ENCODE measurements at regions not wholly inside any gene's neighbourhood (a gene's known extent, or its start where the extent isn't known, plus 50 kb on each side); places are given as distances from the start of the nearest gene placed in this dataset.

GRCh38 chr5:3414371-3414770 is 181.3 kb upstream of the IRX1 start:
- Histone ChIP-seq H3K9me3 (peaks cover 5% of the 10 kb centered on the region), H3K36me3 (no peaks in the 10 kb centered on the region), H3K27me3 (no peaks in the 10 kb centered on the region), H3K4me3 (no peak overlapping the region), H3K27ac (no peak overlapping the region), H3K4me1 (no peaks in the 10 kb centered on the region)
- no peak for DNase-seq
- TF ChIP-seq, protein P1, sequence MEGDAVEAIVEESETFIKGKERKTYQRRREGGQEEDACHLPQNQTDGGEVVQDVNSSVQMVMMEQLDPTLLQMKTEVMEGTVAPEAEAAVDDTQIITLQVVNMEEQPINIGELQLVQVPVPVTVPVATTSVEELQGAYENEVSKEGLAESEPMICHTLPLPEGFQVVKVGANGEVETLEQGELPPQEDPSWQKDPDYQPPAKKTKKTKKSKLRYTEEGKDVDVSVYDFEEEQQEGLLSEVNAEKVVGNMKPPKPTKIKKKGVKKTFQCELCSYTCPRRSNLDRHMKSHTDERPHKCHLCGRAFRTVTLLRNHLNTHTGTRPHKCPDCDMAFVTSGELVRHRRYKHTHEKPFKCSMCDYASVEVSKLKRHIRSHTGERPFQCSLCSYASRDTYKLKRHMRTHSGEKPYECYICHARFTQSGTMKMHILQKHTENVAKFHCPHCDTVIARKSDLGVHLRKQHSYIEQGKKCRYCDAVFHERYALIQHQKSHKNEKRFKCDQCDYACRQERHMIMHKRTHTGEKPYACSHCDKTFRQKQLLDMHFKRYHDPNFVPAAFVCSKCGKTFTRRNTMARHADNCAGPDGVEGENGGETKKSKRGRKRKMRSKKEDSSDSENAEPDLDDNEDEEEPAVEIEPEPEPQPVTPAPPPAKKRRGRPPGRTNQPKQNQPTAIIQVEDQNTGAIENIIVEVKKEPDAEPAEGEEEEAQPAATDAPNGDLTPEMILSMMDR (IDR thresholded peaks at IDR 0.05), result no peak
- intact Hi-C loops (cut with DNase I), result no loop called here
- ATAC-seq, result no peak

DNA sequence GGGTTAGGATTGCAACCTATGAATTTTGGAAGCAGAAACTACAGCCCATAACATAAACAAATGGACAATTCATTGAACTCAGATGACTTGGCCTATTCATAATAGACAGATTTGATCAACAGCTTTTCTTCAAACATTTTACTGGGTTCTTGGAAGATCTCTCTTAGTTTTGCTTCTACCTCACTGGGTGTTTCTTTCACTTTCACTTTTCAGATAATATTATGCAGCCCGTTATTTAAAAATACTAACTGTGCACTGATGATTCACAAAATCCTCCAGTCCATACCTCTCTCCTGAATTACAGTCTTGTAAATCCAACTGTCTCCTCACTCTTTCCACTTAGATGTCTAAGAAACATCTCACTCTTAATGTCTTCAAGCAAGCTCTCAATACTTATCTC is 183.5 kb upstream of the IRX1 start:
- no peak for DNase-seq
- Histone ChIP-seq H3K27me3 (no peaks in the 10 kb centered on the region), H3K36me3 (no peaks in the 10 kb centered on the region), H3K9me3 (peaks cover 5% of the 10 kb centered on the region), H3K4me3 (no peak overlapping the region), H3K4me1 (no peaks in the 10 kb centered on the region), H3K27ac (no peak overlapping the region)
- intact Hi-C loops (cut with DNase I), result no loop called here
- ATAC-seq, result no peak
- TF ChIP-seq, protein P1 (IDR thresholded peaks at IDR 0.05), result no peak

DNA sequence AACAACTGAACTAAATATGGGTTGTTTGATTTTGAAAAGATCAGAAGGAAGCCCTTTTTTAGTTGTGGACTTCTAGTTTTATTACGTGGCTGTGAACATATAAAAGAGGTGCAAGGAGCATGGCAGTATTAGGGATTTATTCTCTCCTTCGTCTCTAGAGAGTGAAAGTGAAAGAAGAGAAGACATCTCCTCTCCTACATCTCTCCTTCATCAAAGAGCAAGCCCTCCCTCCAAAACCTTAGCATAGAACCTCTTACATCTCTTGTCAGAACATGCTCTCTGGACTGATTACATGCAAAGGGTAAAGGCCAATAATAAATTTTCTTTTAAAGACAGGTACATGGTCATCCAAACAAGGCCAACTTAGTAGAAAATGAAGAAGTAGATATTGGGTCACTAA is 184.3 kb upstream of the IRX1 start:
- no peak overlapping the region for H3K4me3 ChIP-seq
- no peak for ATAC-seq
- H3K9me3 ChIP-seq, result peaks cover 5% of the 10 kb centered on the region
- TF ChIP-seq, protein P1 (IDR thresholded peaks at IDR 0.05), result no peak
- H3K27ac ChIP-seq, result no peak overlapping the region
- H3K4me1 ChIP-seq, result no peaks in the 10 kb centered on the region
- H3K36me3 ChIP-seq, result no peaks in the 10 kb centered on the region
- DNase-seq, result no peak
- intact Hi-C loops (cut with DNase I), result no loop called here
- no peaks in the 10 kb centered on the region for H3K27me3 ChIP-seq

- no peak for ATAC-seq
- no peak overlapping the region for H3K27ac ChIP-seq
- no peaks in the 10 kb centered on the region for H3K4me1 ChIP-seq
- intact Hi-C loops (cut with DNase I), result no loop called here
- TF ChIP-seq, protein P1 (IDR thresholded peaks at IDR 0.05), result no peak
- no peak for DNase-seq
- no peak overlapping the region for H3K4me3 ChIP-seq
- H3K27me3 ChIP-seq, result no peaks in the 10 kb centered on the region
- no peaks in the 10 kb centered on the region for H3K36me3 ChIP-seq
- peaks cover 15% of the 10 kb centered on the region for H3K9me3 ChIP-seq
Measured at GRCh38 chr5:3401635-3402034, 194.0 kb upstream of the IRX1 start.

GRCh38 chr5:3400659-3401058 is 195.0 kb upstream of the IRX1 start:
- no peaks in the 10 kb centered on the region for H3K4me1 ChIP-seq
- no peak overlapping the region for H3K27ac ChIP-seq
- H3K4me3 ChIP-seq, result no peak overlapping the region
- DNase-seq (no peak), ATAC-seq (no peak)
- H3K36me3 ChIP-seq, result no peaks in the 10 kb centered on the region
- TF ChIP-seq, protein P1 (IDR thresholded peaks at IDR 0.05), result no peak
- H3K9me3 ChIP-seq, result peaks cover 15% of the 10 kb centered on the region
- intact Hi-C loops (cut with DNase I), result no loop called here
- H3K27me3 ChIP-seq, result no peaks in the 10 kb centered on the region

DNA sequence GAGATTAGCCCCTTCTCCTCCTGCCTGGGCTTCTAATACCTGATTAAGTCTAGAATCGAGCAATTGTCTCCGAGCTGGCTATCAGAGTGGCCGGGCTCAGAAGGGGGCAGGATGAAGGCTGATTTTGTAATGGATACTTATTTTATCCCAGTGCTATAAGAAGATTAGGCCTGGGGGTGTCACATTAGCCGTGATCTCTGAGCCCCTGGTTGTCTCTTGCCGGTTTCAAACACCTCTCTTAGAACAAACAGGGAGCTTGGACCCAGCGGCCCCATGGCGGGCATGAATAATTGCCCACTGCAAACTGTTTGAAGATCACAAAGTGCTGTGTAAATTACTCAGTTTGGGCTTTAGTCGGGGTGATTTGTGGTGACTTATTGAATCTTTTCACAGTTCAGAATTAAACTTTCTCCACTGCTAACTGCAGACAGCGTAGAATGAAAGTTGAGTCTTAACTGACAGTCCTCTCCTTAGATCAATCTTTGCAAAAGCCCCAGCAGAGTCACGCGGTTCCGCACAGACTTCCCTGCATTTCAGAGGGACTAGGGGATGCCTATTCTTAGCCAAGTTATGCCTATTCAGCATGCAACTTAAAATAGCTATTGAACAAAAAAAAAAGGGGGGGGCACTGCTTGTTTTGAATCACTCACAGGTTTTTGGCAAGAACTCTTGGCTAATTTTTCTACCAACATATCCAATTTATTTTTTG is 200.6 kb upstream of the IRX1 start:
- no peak overlapping the region for H3K27ac ChIP-seq
- DNase-seq (no peak), ATAC-seq (no peak)
- no peaks in the 10 kb centered on the region for H3K4me1 ChIP-seq
- no peaks in the 10 kb centered on the region for H3K27me3 ChIP-seq
- intact Hi-C loops (cut with DNase I), result no loop called here
- H3K36me3 ChIP-seq, result no peaks in the 10 kb centered on the region
- peaks cover 12% of the 10 kb centered on the region for H3K9me3 ChIP-seq
- no peak overlapping the region for H3K4me3 ChIP-seq
- TF ChIP-seq, protein P1 (IDR thresholded peaks at IDR 0.05), result no peak

Measured in upper lobe of right lung (tissue), 1 donor.